ENCODE measurements at regions not wholly inside any gene's neighbourhood (a gene's known extent, or its start where the extent isn't known, plus 50 kb on each side); places are given as distances from the start of the nearest gene placed in this dataset.

GRCh38 chr5:2455878-2456277 lies 295.6 kb downstream of the IRX2 start (continued):
- TF ChIP-seq MAX (IDR thresholded peaks at IDR 0.05) (no peak), POLR2AphosphoS5 (IDR thresholded peaks at IDR 0.05; ENCODE audit: low read depth, low read length) (no peak), ZBTB33 (IDR thresholded peaks at IDR 0.05; ENCODE audit: extremely low read depth, insufficient replicate concordance, low read length) (no peak), TCF7L2 (IDR thresholded peaks at IDR 0.05; ENCODE audit: borderline replicate concordance, extremely low read depth, insufficient read depth, insufficient read length) (no peak), ZNF274 (IDR thresholded peaks at IDR 0.05; ENCODE audit: low read depth, low read length) (no peak), CBX3 (IDR thresholded peaks at IDR 0.05; ENCODE audit: low read depth) (no peak), CEBPB (IDR thresholded peaks at IDR 0.05; ENCODE audit: low read depth) (no peak), FOSL1 (IDR thresholded peaks at IDR 0.05; ENCODE audit: low read depth) (no peak), ATF3 (IDR thresholded peaks at IDR 0.05) (no peak), JUND (IDR thresholded peaks at IDR 0.05) (no peak), ELF1 (IDR thresholded peaks at IDR 0.05; ENCODE audit: borderline replicate concordance, low read depth) (no peak), ZFX (IDR thresholded peaks at IDR 0.05) (no peak), RAD21 (IDR thresholded peaks at IDR 0.05; ENCODE audit: low read depth) (no peak)

- Histone ChIP-seq H4K20me1 (ENCODE audit: insufficient read depth) (no peaks in the 10 kb centered on the region), H3K4me2 (ENCODE audit: low read length) (no peak overlapping the region), H3K9me2 (ENCODE audit: insufficient read depth) (no peaks in the 10 kb centered on the region), H3K79me2 (ENCODE audit: insufficient read depth, low read length) (no peaks in the 10 kb centered on the region), H3K27me3 (ENCODE audit: insufficient read depth, low read length) (no peaks in the 10 kb centered on the region), H3K9me3 (ENCODE audit: control insufficient read depth in 1 of 2, insufficient read depth in 1 of 2, low read depth in 1 of 2, low read length in 2 of 2) (peaks cover 4 to 20% of the 10 kb centered on the region in 2 experiments; a peak in 2 of 4 replicates), H3K4me1 (ENCODE audit: control insufficient read depth in 1 of 2, insufficient read depth in 2 of 2, low read length in 2 of 2) (no peaks in the 10 kb centered on the region), H2AFZ (ENCODE audit: low read depth, low read length, poor library complexity, severe bottlenecking) (no peak overlapping the region), H3K4me3 (replicated peaks in 1 of 2; ENCODE audit: low read depth in 1 of 2, low read length in 2 of 2) (no peak overlapping the region), H3K27ac (ENCODE audit: low read depth, low read length) (no peak overlapping the region), H3K36me3 (ENCODE audit: control insufficient read depth in 1 of 2, insufficient read depth in 2 of 2, low read length in 2 of 2) (no peaks in the 10 kb centered on the region), H3K9ac (ENCODE audit: low read length) (no peak overlapping the region)
- no TSS peak for BruUV-seq (replicated peaks)
- DNase-seq (ENCODE audit: low read depth, low spot score) = no peak
- intact Hi-C loops (cut with micrococcal nuclease) = no loop called here
- TF ChIP-seq EZH2 (IDR thresholded peaks at IDR 0.05) (no peak), CBX3 (IDR thresholded peaks at IDR 0.05; ENCODE audit: low read depth) (no peak), POLR2A (IDR thresholded peaks at IDR 0.05; ENCODE audit: borderline replicate concordance, extremely low read depth, insufficient read depth, insufficient read length) (no peak), TCF7L2 (IDR thresholded peaks at IDR 0.05; ENCODE audit: borderline replicate concordance, extremely low read depth, insufficient read depth, insufficient read length) (no peak), ZFX (IDR thresholded peaks at IDR 0.05) (no peak), EGR1 (IDR thresholded peaks at IDR 0.05; ENCODE audit: low read depth) (no peak), CTCF (IDR thresholded peaks at IDR 0.05 in 2 of 3, conservative IDR thresholded peaks at IDR 0.05 in 1 of 3; ENCODE audit: borderline replicate concordance in 1 of 3, insufficient read depth in 1 of 3, low read depth in 2 of 3, low read length in 2 of 3) (no peak)
- ChIA-PET POLR2A (no interaction called here), RAD21 (ENCODE audit: low non-redundant PET in 1 of 2, low total read pairs in 2 of 2, uncharacterized antibody in 2 of 2, unreplicated experiment in 2 of 2) (no interaction called here), CTCF (no interaction called here)
- no peak for ATAC-seq
Measured at GRCh38 chr5:2454876-2455275, 296.6 kb downstream of the IRX2 start.

Measured in HCT116 (cell line).